Left ventricle myocardium inferior (tissue), 1 donor: ENCODE measurements at regions not wholly inside any gene's neighbourhood (a gene's known extent, or its start where the extent isn't known, plus 50 kb on each side); places are given as distances from the start of the nearest gene placed in this dataset.

Experiments used
- DNase-seq: peaks from one replicate; pipeline ENCODE4 v3.0.0-alpha.2; 2020
- H3K27ac ChIP-seq: fragments of 200-600 bp; replicated peaks from 2 replicates; pipeline ENCODE4 v1.8.0; 2021
- H3K27me3 ChIP-seq: fragments of 200-600 bp; 2 replicates; pipeline ENCODE4 v1.8.0; 2021; ENCODE audit warnings: low read depth
- H3K36me3 ChIP-seq: fragments of 200-600 bp; 2 replicates; pipeline ENCODE4 v1.8.0; 2021
- H3K4me1 ChIP-seq: fragments of 200-600 bp; 2 replicates; pipeline ENCODE4 v1.8.0; 2021
- H3K4me3 ChIP-seq: fragments of 200-600 bp; 2 replicates; pipeline ENCODE4 v1.8.0; 2021; ENCODE audit warnings: mild to moderate bottlenecking, moderate library complexity
- H3K9me3 ChIP-seq: fragments of 200-600 bp; replicated peaks from 2 replicates; pipeline ENCODE4 v1.8.0; 2021
- intact Hi-C: fragments of 100-400 bp; cut with micrococcal nuclease; formaldehyde crosslinking; loops from one replicate; pipeline ENCODE4 v1.11.0; 2022
- TF ChIP-seq, protein P1 (sequence below): fragments of 200-600 bp; IDR thresholded peaks from 2 replicates; pipeline ENCODE4 v1.8.0; 2021; ENCODE audit warnings: antibody characterized with exemption, mild to moderate bottlenecking, borderline replicate concordance
- donor health status: DM: no; HTN: yes; CAD: no; lungs with severe emphysema.

DNA sequence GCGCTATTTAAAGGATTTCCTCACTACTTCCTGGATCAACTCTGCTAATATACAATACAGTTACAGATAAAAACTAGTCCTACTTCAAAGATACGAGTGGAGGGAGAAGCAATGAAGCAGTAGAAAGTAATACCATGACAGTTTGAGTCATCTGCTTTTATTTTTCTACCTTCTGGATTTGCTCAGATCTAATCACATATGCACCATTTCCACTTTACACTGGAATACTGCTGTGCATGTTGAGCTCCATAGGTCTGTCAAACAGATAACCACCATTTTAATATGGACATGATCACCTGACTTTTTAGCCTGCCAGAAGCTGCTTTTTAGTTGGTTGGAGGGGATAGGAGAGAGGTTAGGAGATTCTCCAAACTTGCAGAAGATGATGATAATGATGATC is 92.5 kb downstream of the MMUT start:
- TF ChIP-seq, protein P1, sequence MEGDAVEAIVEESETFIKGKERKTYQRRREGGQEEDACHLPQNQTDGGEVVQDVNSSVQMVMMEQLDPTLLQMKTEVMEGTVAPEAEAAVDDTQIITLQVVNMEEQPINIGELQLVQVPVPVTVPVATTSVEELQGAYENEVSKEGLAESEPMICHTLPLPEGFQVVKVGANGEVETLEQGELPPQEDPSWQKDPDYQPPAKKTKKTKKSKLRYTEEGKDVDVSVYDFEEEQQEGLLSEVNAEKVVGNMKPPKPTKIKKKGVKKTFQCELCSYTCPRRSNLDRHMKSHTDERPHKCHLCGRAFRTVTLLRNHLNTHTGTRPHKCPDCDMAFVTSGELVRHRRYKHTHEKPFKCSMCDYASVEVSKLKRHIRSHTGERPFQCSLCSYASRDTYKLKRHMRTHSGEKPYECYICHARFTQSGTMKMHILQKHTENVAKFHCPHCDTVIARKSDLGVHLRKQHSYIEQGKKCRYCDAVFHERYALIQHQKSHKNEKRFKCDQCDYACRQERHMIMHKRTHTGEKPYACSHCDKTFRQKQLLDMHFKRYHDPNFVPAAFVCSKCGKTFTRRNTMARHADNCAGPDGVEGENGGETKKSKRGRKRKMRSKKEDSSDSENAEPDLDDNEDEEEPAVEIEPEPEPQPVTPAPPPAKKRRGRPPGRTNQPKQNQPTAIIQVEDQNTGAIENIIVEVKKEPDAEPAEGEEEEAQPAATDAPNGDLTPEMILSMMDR = no peak
- Histone ChIP-seq H3K27ac (no peak overlapping the region), H3K4me1 (no peaks in the 10 kb centered on the region), H3K9me3 (peaks cover 11% of the 10 kb centered on the region), H3K36me3 (no peaks in the 10 kb centered on the region), H3K27me3 (no peaks in the 10 kb centered on the region), H3K4me3 (no peak overlapping the region)
- no peak for DNase-seq
- intact Hi-C loops = no loop called here

DNA sequence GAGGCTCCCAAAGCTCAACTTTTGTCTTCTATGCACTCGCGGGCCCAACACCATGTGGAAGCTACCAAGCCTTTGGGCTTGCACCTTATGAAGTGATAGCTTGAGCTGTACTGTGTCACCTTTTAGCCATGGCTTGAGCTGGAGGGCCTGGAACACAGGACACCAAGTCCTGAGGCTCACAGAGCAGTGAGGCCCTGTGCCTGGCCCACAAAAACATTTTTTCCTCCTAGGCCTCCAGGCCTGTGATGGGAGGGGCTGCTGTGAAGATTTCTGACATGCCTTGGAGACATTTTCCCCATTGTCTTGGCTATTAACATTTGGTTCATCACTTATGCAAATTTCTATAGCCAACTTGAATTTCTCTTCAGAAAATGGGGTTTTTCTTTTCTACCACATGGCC is 96.5 kb downstream of the MMUT start:
- intact Hi-C loops = no loop called here

DNA sequence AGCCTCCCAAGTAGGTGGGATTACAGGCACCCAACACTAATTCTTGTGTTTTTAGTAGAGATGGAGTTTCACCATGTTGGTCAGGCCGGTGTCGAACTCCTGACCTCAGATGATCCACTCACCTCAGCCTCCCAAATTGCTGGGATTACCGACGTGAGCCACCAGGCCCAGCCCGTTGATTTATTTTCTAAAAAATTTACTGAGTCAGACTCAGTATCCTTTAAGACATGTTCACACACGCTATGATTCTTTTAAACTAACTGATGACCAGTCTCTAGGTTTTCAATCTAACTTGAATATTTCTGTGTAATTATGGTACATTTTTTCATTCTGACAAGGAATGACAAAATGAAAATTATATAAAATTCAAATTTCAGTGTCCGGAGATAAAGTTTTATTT is 114.5 kb downstream of the MMUT start:
- Histone ChIP-seq H3K36me3 (no peaks in the 10 kb centered on the region), H3K4me3 (no peak overlapping the region), H3K4me1 (no peaks in the 10 kb centered on the region), H3K9me3 (peaks cover 19% of the 10 kb centered on the region), H3K27ac (no peak overlapping the region), H3K27me3 (no peaks in the 10 kb centered on the region)
- DNase-seq = no peak
- intact Hi-C loops = no loop called here
- TF ChIP-seq, protein P1 = no peak

More for the DNA sequence above, 96.5 kb downstream of the MMUT start:
- DNase-seq = no peak
- Histone ChIP-seq H3K27me3 (no peaks in the 10 kb centered on the region), H3K27ac (no peak overlapping the region), H3K4me1 (no peaks in the 10 kb centered on the region), H3K4me3 (no peak overlapping the region), H3K36me3 (no peaks in the 10 kb centered on the region), H3K9me3 (peaks cover 11% of the 10 kb centered on the region)
- TF ChIP-seq, protein P1 = no peak

DNA sequence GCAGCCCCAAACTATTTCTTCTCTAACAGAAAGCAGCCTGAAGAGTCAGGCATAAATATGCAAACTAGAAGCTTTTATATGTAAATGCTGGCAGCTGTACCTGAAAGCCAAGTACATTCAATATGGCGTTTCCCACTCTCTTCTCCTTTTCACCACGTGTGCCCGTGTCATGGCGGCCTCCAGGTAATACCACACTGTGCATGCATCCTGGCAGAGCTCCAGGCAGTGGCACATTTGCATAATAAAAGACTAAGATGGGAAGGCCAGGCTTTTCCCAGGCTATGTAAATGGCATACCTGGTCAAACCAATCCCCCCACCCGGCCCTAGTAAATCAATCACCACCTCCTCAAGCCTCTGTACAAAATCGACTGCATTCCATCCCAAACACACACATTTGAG is 120.6 kb downstream of the MMUT start:
- intact Hi-C loops = no loop called here
- Histone ChIP-seq H3K4me3 (no peak overlapping the region), H3K4me1 (no peaks in the 10 kb centered on the region), H3K9me3 (peaks cover 4% of the 10 kb centered on the region), H3K36me3 (no peaks in the 10 kb centered on the region), H3K27ac (no peak overlapping the region), H3K27me3 (no peaks in the 10 kb centered on the region)
- TF ChIP-seq, protein P1 = no peak
- DNase-seq = no peak

DNA sequence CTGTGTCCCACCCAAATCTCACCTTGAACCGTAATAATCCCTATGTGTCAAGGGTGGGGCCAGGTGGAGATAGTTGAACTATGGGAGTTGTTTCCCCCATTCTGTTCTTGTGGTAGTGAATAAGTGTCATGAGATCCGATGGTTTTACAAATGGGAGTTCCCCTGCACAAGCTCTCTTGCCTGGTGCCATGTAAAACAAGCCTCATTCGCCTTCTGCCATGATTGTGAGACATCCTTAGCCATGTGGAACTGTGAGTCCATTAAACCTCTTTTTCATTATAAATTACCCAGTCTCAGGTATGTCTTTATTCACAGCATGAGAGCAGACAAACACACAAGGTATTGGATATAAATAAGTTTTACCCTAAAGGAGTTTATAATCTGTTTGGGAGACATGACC is 121.2 kb downstream of the MMUT start:
- H3K27ac ChIP-seq = no peak overlapping the region
- H3K27me3 ChIP-seq = no peaks in the 10 kb centered on the region
- intact Hi-C loops = no loop called here
- H3K4me3 ChIP-seq = no peak overlapping the region
- TF ChIP-seq, protein P1 = no peak
- no peak for DNase-seq
- peaks cover 8% of the 10 kb centered on the region for H3K9me3 ChIP-seq
- no peaks in the 10 kb centered on the region for H3K36me3 ChIP-seq
- H3K4me1 ChIP-seq = no peaks in the 10 kb centered on the region

DNA sequence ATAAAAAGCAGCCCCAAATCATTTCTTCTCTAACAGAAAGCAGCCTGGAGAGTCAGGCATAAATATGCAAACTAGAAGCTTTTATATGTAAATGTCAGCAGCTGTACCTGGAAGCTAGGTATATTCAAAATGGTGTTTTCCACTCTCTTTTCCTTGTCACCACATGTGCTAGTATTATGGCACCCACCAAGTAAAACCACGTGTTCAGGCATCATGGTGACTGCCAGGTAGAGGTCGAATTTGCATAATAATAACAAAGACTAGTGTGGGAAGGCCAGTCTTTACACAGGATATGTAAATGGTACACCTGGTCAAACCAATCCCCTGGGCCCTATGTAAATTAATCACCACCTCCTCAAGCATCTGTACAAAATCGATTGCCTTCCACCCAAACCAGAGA is 124.0 kb downstream of the MMUT start:
- Histone ChIP-seq H3K36me3 (no peaks in the 10 kb centered on the region), H3K27ac (no peak overlapping the region), H3K9me3 (peaks cover 16% of the 10 kb centered on the region), H3K4me3 (no peak overlapping the region), H3K4me1 (no peaks in the 10 kb centered on the region), H3K27me3 (no peaks in the 10 kb centered on the region)
- intact Hi-C loops = no loop called here
- no peak for DNase-seq
- TF ChIP-seq, protein P1 = no peak
